ENCODE measurements at regions not wholly inside any gene's neighbourhood (a gene's known extent, or its start where the extent isn't known, plus 50 kb on each side); places are given as distances from the start of the nearest gene placed in this dataset.

DNA sequence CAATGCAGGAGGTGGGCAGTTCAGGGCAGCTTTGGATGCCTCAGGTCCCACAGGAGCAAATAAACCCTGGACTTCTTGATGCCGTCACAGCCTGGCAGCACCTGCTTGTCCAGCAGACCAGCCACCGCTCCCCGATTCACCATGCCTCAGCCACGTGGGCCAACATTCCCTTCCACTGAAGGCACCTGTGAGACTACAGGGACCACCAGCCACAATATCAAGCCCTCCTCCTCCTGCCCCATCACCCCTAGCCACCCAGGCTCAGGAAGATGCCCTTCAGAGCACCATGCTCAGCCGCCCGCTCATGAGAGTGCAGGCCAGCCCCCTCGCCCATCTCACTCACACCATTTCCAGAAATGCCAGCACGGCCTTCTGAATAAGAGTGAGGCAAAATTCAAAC is 234.7 kb downstream of the SYK start:
- TF ChIP-seq, protein P1, sequence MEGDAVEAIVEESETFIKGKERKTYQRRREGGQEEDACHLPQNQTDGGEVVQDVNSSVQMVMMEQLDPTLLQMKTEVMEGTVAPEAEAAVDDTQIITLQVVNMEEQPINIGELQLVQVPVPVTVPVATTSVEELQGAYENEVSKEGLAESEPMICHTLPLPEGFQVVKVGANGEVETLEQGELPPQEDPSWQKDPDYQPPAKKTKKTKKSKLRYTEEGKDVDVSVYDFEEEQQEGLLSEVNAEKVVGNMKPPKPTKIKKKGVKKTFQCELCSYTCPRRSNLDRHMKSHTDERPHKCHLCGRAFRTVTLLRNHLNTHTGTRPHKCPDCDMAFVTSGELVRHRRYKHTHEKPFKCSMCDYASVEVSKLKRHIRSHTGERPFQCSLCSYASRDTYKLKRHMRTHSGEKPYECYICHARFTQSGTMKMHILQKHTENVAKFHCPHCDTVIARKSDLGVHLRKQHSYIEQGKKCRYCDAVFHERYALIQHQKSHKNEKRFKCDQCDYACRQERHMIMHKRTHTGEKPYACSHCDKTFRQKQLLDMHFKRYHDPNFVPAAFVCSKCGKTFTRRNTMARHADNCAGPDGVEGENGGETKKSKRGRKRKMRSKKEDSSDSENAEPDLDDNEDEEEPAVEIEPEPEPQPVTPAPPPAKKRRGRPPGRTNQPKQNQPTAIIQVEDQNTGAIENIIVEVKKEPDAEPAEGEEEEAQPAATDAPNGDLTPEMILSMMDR (IDR thresholded peaks at IDR 0.05; ENCODE audit: insufficient read depth, low read depth, low read length) = no peak
- TF ChIP-seq EZH2 (IDR thresholded peaks at IDR 0.05; ENCODE audit: insufficient read depth, low read length) = no peak

Measured in astrocyte (in vitro differentiated cells and primary cell).